ENCODE measurements at regions not wholly inside any gene's neighbourhood (a gene's known extent, or its start where the extent isn't known, plus 50 kb on each side); places are given as distances from the start of the nearest gene placed in this dataset.

DNA sequence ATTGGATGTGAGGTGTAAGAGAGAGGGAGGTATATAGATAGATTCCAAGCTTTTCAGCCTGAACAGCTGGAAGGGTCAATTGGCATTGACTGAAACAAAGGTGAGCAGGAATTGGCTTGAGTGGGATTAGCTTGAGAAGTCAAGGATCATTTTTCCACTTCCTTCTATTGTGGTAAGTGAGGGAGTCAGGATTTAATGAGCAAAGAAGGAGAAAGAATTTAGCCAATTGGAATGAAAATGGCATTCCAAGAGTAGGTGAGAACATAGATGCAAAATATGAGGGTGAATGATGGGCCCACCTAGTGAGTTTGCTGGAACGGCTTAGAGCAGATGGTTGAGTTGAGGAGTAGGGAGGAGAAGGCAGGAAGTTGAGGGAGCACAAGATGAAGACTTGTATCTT, 56.5 kb upstream of the ETV6 start:
- TF ChIP-seq, protein P1, sequence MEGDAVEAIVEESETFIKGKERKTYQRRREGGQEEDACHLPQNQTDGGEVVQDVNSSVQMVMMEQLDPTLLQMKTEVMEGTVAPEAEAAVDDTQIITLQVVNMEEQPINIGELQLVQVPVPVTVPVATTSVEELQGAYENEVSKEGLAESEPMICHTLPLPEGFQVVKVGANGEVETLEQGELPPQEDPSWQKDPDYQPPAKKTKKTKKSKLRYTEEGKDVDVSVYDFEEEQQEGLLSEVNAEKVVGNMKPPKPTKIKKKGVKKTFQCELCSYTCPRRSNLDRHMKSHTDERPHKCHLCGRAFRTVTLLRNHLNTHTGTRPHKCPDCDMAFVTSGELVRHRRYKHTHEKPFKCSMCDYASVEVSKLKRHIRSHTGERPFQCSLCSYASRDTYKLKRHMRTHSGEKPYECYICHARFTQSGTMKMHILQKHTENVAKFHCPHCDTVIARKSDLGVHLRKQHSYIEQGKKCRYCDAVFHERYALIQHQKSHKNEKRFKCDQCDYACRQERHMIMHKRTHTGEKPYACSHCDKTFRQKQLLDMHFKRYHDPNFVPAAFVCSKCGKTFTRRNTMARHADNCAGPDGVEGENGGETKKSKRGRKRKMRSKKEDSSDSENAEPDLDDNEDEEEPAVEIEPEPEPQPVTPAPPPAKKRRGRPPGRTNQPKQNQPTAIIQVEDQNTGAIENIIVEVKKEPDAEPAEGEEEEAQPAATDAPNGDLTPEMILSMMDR (conservative IDR thresholded peaks at IDR 0.05; ENCODE audit: low read depth, low read length): no peak
- no peak for TF ChIP-seq EZH2phosphoT487 (IDR thresholded peaks at IDR 0.05; ENCODE audit: borderline replicate concordance, low read length)
